ENCODE measurements at regions not wholly inside any gene's neighbourhood (a gene's known extent, or its start where the extent isn't known, plus 50 kb on each side); places are given as distances from the start of the nearest gene placed in this dataset.

DNA sequence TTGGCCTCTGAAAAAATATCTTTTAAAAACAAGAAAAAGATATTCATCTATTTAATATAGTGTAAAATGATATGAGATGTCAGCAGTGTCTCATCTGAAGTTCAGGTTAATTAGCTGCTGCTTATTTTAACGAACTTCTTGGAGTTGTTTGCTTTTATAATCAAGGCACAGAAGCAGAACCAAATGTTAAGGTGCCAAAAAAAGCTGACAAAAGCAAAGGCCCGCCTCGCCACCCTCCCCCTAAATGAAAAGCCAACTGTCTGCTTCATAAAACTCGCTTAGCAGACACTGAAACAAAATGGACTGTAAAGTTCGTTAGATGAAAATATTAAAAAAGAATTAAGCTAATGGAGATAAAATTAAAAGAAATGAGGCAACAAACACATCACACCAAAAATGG, 562.6 kb downstream of the ZEB2 start:
- TF ChIP-seq, protein P1, sequence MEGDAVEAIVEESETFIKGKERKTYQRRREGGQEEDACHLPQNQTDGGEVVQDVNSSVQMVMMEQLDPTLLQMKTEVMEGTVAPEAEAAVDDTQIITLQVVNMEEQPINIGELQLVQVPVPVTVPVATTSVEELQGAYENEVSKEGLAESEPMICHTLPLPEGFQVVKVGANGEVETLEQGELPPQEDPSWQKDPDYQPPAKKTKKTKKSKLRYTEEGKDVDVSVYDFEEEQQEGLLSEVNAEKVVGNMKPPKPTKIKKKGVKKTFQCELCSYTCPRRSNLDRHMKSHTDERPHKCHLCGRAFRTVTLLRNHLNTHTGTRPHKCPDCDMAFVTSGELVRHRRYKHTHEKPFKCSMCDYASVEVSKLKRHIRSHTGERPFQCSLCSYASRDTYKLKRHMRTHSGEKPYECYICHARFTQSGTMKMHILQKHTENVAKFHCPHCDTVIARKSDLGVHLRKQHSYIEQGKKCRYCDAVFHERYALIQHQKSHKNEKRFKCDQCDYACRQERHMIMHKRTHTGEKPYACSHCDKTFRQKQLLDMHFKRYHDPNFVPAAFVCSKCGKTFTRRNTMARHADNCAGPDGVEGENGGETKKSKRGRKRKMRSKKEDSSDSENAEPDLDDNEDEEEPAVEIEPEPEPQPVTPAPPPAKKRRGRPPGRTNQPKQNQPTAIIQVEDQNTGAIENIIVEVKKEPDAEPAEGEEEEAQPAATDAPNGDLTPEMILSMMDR (IDR thresholded peaks at IDR 0.05) = no peak
- DNase-seq (ENCODE audit: low spot score) = no peak
- no peak for ATAC-seq (ENCODE audit: low FRiP score)

DNA sequence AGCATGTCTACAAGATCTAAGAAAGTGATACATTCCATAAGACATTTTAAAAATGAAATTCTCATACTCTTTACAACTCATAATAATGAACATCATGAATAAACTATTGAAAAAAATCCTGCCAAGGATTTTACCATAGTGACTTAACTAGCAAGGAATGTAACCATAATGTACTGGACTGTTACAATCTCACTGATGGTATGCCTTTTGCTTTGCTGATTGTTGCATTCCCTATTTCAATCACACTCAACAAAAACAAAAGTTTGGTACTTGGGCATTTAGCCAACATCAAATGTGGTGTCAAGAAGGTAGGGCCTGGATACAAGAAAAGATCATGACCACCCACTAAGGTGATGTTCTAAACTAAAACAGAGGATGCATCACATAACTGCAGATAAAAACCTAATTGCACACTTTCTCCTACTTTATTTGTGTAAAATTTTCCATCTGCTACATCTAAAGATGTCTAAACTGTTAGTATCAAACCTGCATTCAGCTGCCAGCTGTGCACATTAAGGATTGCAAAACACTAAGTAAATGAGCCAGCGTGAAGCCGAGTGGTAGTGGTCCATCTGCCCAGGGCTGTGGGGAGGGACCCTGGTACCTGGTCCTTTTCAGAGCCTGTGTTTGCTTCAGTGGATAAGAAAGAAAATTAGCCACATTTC, 564.4 kb downstream of the ZEB2 start:
- TF ChIP-seq, protein P1 (IDR thresholded peaks at IDR 0.05) = no peak
- ATAC-seq (ENCODE audit: low FRiP score) (peak; percentile 48), DNase-seq (ENCODE audit: low spot score) (no peak)

- ATAC-seq (ENCODE audit: low FRiP score) (no peak), DNase-seq (ENCODE audit: low spot score) (no peak)
- TF ChIP-seq, protein P1 (IDR thresholded peaks at IDR 0.05) = no peak
Measured at GRCh38 chr2:143954844-143955243, 565.1 kb downstream of the ZEB2 start.

- TF ChIP-seq, protein P1 (IDR thresholded peaks at IDR 0.05) = no peak
- ATAC-seq (ENCODE audit: low FRiP score) (no peak), DNase-seq (ENCODE audit: low spot score) (no peak)
Measured at GRCh38 chr2:143954186-143954585, 565.7 kb downstream of the ZEB2 start.

DNA sequence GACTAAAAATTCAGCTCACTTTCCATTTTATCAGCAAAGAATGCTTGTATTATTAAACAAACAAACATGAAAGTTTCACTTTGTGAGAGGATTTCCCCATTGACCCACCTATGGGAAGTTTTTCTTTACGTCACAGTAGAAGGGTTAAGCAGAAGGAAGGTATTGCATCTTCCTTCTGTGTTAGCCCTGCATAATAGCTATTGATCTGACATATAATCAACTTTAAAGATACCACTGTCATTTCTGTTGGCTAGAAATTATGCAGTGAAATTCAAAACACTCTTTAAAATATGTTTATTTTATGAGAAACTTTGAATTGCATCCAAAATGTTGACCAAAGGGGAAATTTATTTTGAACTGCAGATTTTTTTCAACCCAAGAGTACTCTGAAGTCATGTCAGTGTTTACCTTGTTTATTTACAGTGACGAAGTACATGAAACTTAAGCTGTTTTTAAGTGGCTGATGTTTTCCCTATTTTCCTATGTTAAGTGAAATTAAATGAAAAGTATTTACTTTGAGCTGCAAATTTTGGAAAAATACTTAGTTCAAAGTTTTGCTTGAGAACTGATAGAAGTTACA, 566.4 kb downstream of the ZEB2 start:
- ATAC-seq (ENCODE audit: low FRiP score) (no peak), DNase-seq (ENCODE audit: low spot score) (no peak)
- TF ChIP-seq, protein P1 (IDR thresholded peaks at IDR 0.05) = no peak

DNA sequence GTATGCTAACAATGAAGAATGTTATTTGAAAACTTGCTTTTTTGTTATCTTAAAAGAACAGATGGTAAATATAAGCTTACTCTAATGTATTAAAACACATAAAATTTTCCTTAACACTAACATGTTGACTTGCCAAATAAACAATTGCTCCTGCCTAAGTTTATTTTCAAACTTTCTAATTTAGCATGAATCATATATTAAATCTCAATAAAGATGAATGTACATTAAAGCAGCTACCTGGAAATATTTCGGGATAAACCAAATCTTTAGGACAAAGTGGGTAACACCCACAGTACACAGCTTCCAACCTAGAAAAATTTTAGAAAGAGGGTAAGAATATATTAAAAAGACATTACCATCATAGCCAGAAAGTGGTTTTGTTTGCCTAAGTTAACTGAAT, 567.4 kb downstream of the ZEB2 start:
- ATAC-seq (ENCODE audit: low FRiP score) (no peak), DNase-seq (ENCODE audit: low spot score) (no peak)
- TF ChIP-seq, protein P1 (IDR thresholded peaks at IDR 0.05) = no peak

DNA sequence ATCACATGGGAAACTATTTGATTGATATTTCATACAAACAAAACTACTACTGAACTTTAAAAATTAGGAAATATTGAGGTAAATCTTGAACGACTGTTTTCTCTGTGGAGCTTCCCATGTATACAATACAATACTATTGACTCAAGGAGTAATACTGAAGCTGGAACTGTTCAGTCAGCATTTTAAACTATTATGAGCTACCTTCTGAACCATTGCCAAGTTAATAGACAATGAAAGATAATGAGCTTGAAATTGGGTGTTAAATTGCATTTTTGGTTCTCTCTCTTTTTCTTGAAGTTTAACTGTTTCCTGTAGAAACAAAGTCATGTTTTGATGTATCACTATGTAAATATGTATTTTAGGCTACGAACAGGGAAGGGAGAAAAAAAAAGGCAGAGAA, 569.2 kb downstream of the ZEB2 start:
- DNase-seq (ENCODE audit: low spot score) (no peak), ATAC-seq (ENCODE audit: low FRiP score) (no peak)
- TF ChIP-seq, protein P1 (IDR thresholded peaks at IDR 0.05) = no peak

All from omental fat pad (tissue), 3 donors.